ENCODE measurements at regions not wholly inside any gene's neighbourhood (a gene's known extent, or its start where the extent isn't known, plus 50 kb on each side); places are given as distances from the start of the nearest gene placed in this dataset.

- TF ChIP-seq, protein P1, sequence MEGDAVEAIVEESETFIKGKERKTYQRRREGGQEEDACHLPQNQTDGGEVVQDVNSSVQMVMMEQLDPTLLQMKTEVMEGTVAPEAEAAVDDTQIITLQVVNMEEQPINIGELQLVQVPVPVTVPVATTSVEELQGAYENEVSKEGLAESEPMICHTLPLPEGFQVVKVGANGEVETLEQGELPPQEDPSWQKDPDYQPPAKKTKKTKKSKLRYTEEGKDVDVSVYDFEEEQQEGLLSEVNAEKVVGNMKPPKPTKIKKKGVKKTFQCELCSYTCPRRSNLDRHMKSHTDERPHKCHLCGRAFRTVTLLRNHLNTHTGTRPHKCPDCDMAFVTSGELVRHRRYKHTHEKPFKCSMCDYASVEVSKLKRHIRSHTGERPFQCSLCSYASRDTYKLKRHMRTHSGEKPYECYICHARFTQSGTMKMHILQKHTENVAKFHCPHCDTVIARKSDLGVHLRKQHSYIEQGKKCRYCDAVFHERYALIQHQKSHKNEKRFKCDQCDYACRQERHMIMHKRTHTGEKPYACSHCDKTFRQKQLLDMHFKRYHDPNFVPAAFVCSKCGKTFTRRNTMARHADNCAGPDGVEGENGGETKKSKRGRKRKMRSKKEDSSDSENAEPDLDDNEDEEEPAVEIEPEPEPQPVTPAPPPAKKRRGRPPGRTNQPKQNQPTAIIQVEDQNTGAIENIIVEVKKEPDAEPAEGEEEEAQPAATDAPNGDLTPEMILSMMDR (IDR thresholded peaks at IDR 0.05), result no peak
- no peak for TF ChIP-seq EP300 (IDR thresholded peaks at IDR 0.05; ENCODE audit: low read depth)
- no peak for TF ChIP-seq POLR2A (IDR thresholded peaks at IDR 0.05)
- TF ChIP-seq POLR2AphosphoS5 (IDR thresholded peaks at IDR 0.05), result no peak
Observed at GRCh38 chr4:114361249-114361648, 237.4 kb upstream of the UGT8 start.

Measured in transverse colon (tissue), 4 donors.